Progenitor cell of endocrine pancreas (in vitro differentiated cells): ENCODE measurements at regions not wholly inside any gene's neighbourhood (a gene's known extent, or its start where the extent isn't known, plus 50 kb on each side); places are given as distances from the start of the nearest gene placed in this dataset.

ENCODE experiments used
- DNase-seq: peaks from one replicate; pipeline ENCODE4 v3.0.0; 2021; ENCODE audit warnings: low spot score; ENCODE audit not compliant: unreplicated experiment
- H3K27ac Mint-ChIP-seq: 2 replicates; pipeline ENCODE4 v1.8.0; 2021; ENCODE audit warnings: mild to moderate bottlenecking, moderate library complexity, mixed read lengths
- H3K27me3 Mint-ChIP-seq: 2 replicates; pipeline ENCODE4 v1.8.0; 2021; ENCODE audit warnings: mixed read lengths
- H3K36me3 Mint-ChIP-seq: 2 replicates; pipeline ENCODE4 v1.8.0; 2022; ENCODE audit warnings: mixed read lengths; ENCODE audit not compliant: insufficient read depth
- H3K4me1 Mint-ChIP-seq: 2 replicates; pipeline ENCODE4 v1.8.0; 2021; ENCODE audit warnings: low read depth, mixed read lengths
- H3K4me3 Mint-ChIP-seq: 2 replicates; pipeline ENCODE4 v1.8.0; 2021; ENCODE audit warnings: low read depth, mild to moderate bottlenecking, moderate library complexity, mixed read lengths
- H3K9me3 Mint-ChIP-seq: 2 replicates; pipeline ENCODE4 v1.8.0; 2021; ENCODE audit warnings: low read depth, mixed read lengths
- CTCF ChIP-seq: fragments of 200-600 bp; sonication (generic); IDR thresholded peaks from one replicate; pipeline ENCODE4 v1.5.0; 2021; ENCODE audit warnings: antibody characterized with exemption, mild to moderate bottlenecking; ENCODE audit not compliant: unreplicated experiment

- TF ChIP-seq CTCF: no peak
- DNase-seq: no peak
- peaks cover 2% of the 10 kb centered on the region for H3K9me3 Mint-ChIP-seq
- H3K36me3 Mint-ChIP-seq: no peaks in the 10 kb centered on the region
- H3K4me3 Mint-ChIP-seq: no peak overlapping the region
- no peak overlapping the region for H3K27ac Mint-ChIP-seq
- H3K4me1 Mint-ChIP-seq: peaks cover 26% of the 10 kb centered on the region
- no peaks in the 10 kb centered on the region for H3K27me3 Mint-ChIP-seq
Measured at GRCh38 chr9:1155602-1156001, 105.4 kb downstream of the DMRT2 start.

DNA sequence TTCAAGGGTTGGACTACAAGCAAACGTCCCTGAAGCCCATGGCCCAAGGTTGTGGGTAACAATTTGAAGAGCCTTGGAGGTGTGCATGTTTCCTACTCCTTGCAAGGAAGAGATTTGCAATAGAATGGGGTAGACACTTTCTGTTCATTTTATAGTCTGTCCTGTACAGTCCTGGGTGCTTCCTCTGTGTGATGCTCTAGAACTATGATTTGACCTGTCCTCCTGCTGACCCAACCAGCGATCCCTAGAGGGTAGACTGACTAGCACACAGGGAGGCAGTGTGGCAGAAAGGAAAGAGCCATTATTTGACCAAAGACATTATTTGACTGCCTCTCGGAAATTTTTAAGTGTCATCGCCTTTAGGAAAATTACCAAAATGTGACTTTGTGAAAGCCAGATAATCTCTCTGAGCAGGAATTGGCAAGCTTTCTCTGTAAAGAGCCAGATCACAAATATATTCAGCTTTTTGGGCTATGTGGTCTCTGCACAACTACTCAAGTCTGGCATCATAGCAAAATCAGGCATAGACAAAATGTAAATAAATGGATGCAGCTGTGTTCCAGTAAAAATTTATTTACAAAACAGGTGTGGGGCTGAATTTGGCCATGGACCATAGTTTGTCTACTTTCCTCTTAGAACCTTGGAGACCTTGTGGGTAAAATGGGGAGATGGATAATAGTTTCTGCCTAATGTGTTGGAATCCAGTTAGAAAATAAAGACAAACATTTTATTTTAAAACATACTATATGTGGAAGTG lies 106.8 kb downstream of the DMRT2 start:
- no peak for TF ChIP-seq CTCF
- Mint-ChIP-seq H3K9me3 (peaks cover 2% of the 10 kb centered on the region), H3K4me3 (no peak overlapping the region), H3K27me3 (no peaks in the 10 kb centered on the region), H3K36me3 (no peaks in the 10 kb centered on the region), H3K27ac (no peak overlapping the region), H3K4me1 (peaks cover 26% of the 10 kb centered on the region)
- DNase-seq: no peak

- Mint-ChIP-seq H3K27ac (no peak overlapping the region), H3K4me1 (peaks cover 26% of the 10 kb centered on the region), H3K4me3 (no peak overlapping the region), H3K9me3 (peaks cover 2% of the 10 kb centered on the region), H3K27me3 (no peaks in the 10 kb centered on the region), H3K36me3 (no peaks in the 10 kb centered on the region)
- no peak for DNase-seq
- no peak for TF ChIP-seq CTCF
Measured at GRCh38 chr9:1157836-1158235, 107.7 kb downstream of the DMRT2 start.

- Mint-ChIP-seq H3K36me3 (no peaks in the 10 kb centered on the region), H3K9me3 (peaks cover 17% of the 10 kb centered on the region), H3K27me3 (no peaks in the 10 kb centered on the region), H3K4me3 (no peak overlapping the region), H3K4me1 (peaks cover 18% of the 10 kb centered on the region), H3K27ac (no peak overlapping the region)
- TF ChIP-seq CTCF: no peak
- DNase-seq: no peak
Measured at GRCh38 chr9:1170918-1171317, 120.8 kb downstream of the DMRT2 start.

GRCh38 chr9:1171546-1171945 lies 121.4 kb downstream of the DMRT2 start:
- peaks cover 18% of the 10 kb centered on the region for H3K4me1 Mint-ChIP-seq
- H3K36me3 Mint-ChIP-seq: no peaks in the 10 kb centered on the region
- no peak overlapping the region for H3K27ac Mint-ChIP-seq
- DNase-seq: no peak
- H3K4me3 Mint-ChIP-seq: no peak overlapping the region
- no peaks in the 10 kb centered on the region for H3K27me3 Mint-ChIP-seq
- peaks cover 17% of the 10 kb centered on the region for H3K9me3 Mint-ChIP-seq
- TF ChIP-seq CTCF: no peak
